Body of pancreas (tissue), 4 donors: ENCODE measurements at regions not wholly inside any gene's neighbourhood (a gene's known extent, or its start where the extent isn't known, plus 50 kb on each side); places are given as distances from the start of the nearest gene placed in this dataset.

Experiments
- POLR2A ChIP-seq, 3 donors: fragments of 450-650 bp; IDR thresholded peaks; one replicate each; pipeline ENCODE4 v1.6.1; 2016; ENCODE audit warnings: antibody characterized with exemption in 3 of 3, mild to moderate bottlenecking in 2 of 3
- TF ChIP-seq, protein P1 (sequence below), 7 experiments: fragments of 450-650 bp in 4 of 7; fragments of 200-600 bp in 3 of 7; sonication (generic) in 3 of 7; IDR thresholded peaks; one replicate each; pipeline ENCODE4 v1.5.1; 2016 to 2019; ENCODE audit warnings: antibody characterized with exemption in 7 of 7

DNA sequence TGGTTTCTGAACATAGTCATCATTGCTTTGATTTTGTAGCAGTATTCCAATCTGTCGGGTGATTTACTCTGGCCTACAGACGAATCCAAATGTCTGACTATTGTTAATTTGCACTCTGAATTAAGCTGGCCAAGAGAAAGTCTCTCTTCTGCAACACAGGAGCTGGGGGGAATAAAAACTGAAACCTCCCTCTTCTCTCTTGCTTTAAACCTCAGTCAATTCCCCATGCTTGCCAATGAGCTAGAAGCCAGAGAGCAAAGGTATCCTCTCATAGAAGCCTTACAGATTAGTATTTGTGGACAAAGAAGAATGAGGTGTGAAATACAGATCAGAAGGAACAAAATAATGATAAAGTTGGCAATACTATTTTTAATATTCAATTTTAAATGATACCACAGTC is 353.9 kb upstream of the CDH10 start:
- TF ChIP-seq, protein P1, sequence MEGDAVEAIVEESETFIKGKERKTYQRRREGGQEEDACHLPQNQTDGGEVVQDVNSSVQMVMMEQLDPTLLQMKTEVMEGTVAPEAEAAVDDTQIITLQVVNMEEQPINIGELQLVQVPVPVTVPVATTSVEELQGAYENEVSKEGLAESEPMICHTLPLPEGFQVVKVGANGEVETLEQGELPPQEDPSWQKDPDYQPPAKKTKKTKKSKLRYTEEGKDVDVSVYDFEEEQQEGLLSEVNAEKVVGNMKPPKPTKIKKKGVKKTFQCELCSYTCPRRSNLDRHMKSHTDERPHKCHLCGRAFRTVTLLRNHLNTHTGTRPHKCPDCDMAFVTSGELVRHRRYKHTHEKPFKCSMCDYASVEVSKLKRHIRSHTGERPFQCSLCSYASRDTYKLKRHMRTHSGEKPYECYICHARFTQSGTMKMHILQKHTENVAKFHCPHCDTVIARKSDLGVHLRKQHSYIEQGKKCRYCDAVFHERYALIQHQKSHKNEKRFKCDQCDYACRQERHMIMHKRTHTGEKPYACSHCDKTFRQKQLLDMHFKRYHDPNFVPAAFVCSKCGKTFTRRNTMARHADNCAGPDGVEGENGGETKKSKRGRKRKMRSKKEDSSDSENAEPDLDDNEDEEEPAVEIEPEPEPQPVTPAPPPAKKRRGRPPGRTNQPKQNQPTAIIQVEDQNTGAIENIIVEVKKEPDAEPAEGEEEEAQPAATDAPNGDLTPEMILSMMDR (IDR thresholded peaks at IDR 0.05): no peak
- TF ChIP-seq POLR2A (IDR thresholded peaks at IDR 0.05): no peak
